Endodermal cell (in vitro differentiated cells): ENCODE measurements at regions not wholly inside any gene's neighbourhood (a gene's known extent, or its start where the extent isn't known, plus 50 kb on each side); places are given as distances from the start of the nearest gene placed in this dataset.

Experiments used
- DNase-seq: peaks from one replicate; pipeline ENCODE4 v3.0.0-alpha.2; 2017
- H3K27ac ChIP-seq: 2 replicates; pipeline ENCODE4 v1.5.1; 2013; ENCODE audit warnings: mild to moderate bottlenecking, low read depth, low read length, moderate library complexity
- H3K27me3 ChIP-seq: 2 replicates; pipeline ENCODE4 v1.6.1; 2013; ENCODE audit warnings: mild to moderate bottlenecking, low read length, moderate library complexity; ENCODE audit not compliant: insufficient read depth, control insufficient read depth, poor library complexity, severe bottlenecking
- H3K36me3 ChIP-seq: 2 replicates; pipeline ENCODE4 v1.7.0; 2013; ENCODE audit warnings: mild to moderate bottlenecking, low read length, moderate library complexity; ENCODE audit not compliant: control insufficient read depth, insufficient read depth
- H3K4me1 ChIP-seq: one replicate; pipeline ENCODE4 v1.7.0; 2013; ENCODE audit warnings: low read length; ENCODE audit not compliant: control insufficient read depth, insufficient read depth
- H3K4me3 ChIP-seq: 2 replicates; pipeline ENCODE4 v1.5.1; 2013; ENCODE audit warnings: mild to moderate bottlenecking, low read length, moderate library complexity
- H3K9ac ChIP-seq: 2 replicates; pipeline ENCODE4 v1.6.1; 2013; ENCODE audit warnings: mild to moderate bottlenecking, low read length, moderate library complexity; ENCODE audit not compliant: poor library complexity, severe bottlenecking; ENCODE audit errors: extremely low read depth
- H3K9me3 ChIP-seq: 2 replicates; pipeline ENCODE4 v1.6.1; 2013; ENCODE audit warnings: mild to moderate bottlenecking, low read length, moderate library complexity; ENCODE audit not compliant: control insufficient read depth
- H3K27ac Mint-ChIP-seq: 2 replicates; pipeline ENCODE4 v1.8.0; 2020; ENCODE audit warnings: mixed read lengths
- H3K27me3 Mint-ChIP-seq: 2 replicates; pipeline ENCODE4 v1.8.0; 2021; ENCODE audit warnings: mild to moderate bottlenecking, mixed read lengths; ENCODE audit not compliant: insufficient read depth
- H3K36me3 Mint-ChIP-seq: 2 replicates; pipeline ENCODE4 v1.8.0; 2020; ENCODE audit warnings: low read depth, mixed read lengths
- H3K4me1 Mint-ChIP-seq: 2 replicates; pipeline ENCODE4 v1.8.0; 2020; ENCODE audit warnings: mixed read lengths
- H3K4me3 Mint-ChIP-seq: 2 replicates; pipeline ENCODE4 v1.8.0; 2020; ENCODE audit warnings: mild to moderate bottlenecking, moderate library complexity, mixed read lengths
- H3K9me3 Mint-ChIP-seq: 2 replicates; pipeline ENCODE4 v1.8.0; 2020; ENCODE audit warnings: mild to moderate bottlenecking, mixed read lengths
- WGBS, 2 experiments: methylation state at CpG; one replicate each; pipeline versions ENCODE4 v1.1.5 to v1.1.7; 2013; ENCODE audit warnings: missing lambda C conversion rate in 2 of 2, mixed read lengths in 1 of 2; ENCODE audit not compliant: insufficient coverage in 1 of 2, insufficient read length in 1 of 2; 5-methylcytosine and 5-hydroxymethylcytosine counted together
- TF ChIP-seq, protein P1 (sequence below): fragments of 200-600 bp; sonication (generic); conservative IDR thresholded peaks from 2 replicates; pipeline ENCODE4 v1.5.0; 2021; ENCODE audit warnings: antibody characterized with exemption, mild to moderate bottlenecking

DNA sequence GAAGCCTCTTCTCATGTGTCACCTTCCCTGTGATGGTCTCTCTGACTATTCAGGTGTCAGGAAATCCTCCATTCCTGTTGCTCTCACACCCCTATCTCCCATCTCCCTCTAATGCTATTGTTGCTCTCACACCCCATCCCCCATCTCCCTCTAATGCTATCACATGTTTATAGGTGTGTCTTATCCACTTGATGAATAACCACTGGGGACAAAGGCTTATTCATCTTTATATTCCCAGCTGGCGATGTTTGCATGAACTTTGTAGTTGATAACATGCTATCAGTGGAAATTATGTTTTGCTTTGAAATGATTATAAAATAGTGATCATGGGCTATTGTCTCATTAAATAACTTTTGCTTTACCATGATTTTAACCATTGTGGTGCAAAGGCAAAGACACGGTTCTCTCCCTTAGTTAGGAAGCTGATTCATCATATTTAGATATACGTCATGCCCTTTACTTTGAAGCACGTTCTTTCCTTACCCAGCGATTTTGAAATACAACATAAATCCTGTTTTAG, 220.5 kb downstream of the PMAIP1 start:
- H3K27me3 Mint-ChIP-seq, result peaks cover 2% of the 10 kb centered on the region
- WGBS, 2 experiments, result 85 to 86% methylated on average over 4 to 5 of the region's 5 CpGs

DNA sequence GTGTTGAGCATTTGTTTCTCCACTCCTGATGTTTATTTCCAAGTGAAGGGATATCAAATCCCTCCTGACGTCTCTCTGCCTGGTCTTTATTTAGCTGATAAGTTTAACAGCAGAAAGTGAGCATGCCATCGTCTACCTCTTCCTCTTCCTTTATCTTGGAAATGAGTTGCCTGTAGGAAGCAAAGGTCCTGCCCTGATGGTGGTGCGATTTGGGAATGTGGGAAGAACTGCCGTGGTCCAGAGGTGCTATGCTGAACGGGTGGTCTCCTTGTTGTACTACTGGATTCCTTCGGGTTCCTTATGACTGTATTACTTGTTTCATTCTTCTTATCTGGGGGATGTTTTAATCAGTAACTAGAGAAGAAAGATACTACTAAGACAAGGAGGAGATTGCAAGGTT, 217.5 kb downstream of the PMAIP1 start:
- Mint-ChIP-seq H3K4me3 (no peak overlapping the region), H3K36me3 (no peaks in the 10 kb centered on the region), H3K27ac (peak overlapping the region; percentile 49), H3K27me3 (peaks cover 2% of the 10 kb centered on the region), H3K9me3 (no peaks in the 10 kb centered on the region), H3K4me1 (peaks cover 28% of the 10 kb centered on the region)
- H3K4me3 ChIP-seq, result no peak overlapping the region
- no peaks in the 10 kb centered on the region for H3K9me3 ChIP-seq
- no peaks in the 10 kb centered on the region for H3K36me3 ChIP-seq
- TF ChIP-seq, protein P1, sequence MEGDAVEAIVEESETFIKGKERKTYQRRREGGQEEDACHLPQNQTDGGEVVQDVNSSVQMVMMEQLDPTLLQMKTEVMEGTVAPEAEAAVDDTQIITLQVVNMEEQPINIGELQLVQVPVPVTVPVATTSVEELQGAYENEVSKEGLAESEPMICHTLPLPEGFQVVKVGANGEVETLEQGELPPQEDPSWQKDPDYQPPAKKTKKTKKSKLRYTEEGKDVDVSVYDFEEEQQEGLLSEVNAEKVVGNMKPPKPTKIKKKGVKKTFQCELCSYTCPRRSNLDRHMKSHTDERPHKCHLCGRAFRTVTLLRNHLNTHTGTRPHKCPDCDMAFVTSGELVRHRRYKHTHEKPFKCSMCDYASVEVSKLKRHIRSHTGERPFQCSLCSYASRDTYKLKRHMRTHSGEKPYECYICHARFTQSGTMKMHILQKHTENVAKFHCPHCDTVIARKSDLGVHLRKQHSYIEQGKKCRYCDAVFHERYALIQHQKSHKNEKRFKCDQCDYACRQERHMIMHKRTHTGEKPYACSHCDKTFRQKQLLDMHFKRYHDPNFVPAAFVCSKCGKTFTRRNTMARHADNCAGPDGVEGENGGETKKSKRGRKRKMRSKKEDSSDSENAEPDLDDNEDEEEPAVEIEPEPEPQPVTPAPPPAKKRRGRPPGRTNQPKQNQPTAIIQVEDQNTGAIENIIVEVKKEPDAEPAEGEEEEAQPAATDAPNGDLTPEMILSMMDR, result no peak
- H3K9ac ChIP-seq, result no peak overlapping the region
- peak; percentile 58 for DNase-seq
- 41 to 55% methylated on average over 3 to 6 of the region's 6 CpGs for WGBS, 2 experiments
- H3K27me3 ChIP-seq, result peaks cover 10% of the 10 kb centered on the region
- H3K4me1 ChIP-seq, result no peaks in the 10 kb centered on the region
- no peak overlapping the region for H3K27ac ChIP-seq

More for the DNA sequence above, 220.5 kb downstream of the PMAIP1 start:
- TF ChIP-seq, protein P1, result no peak
- Histone ChIP-seq H3K27me3 (peaks cover 21% of the 10 kb centered on the region), H3K4me3 (no peak overlapping the region), H3K9ac (no peak overlapping the region), H3K9me3 (no peaks in the 10 kb centered on the region), H3K36me3 (no peaks in the 10 kb centered on the region), H3K27ac (no peak overlapping the region), H3K4me1 (no peaks in the 10 kb centered on the region)
- peak; percentile 47 for DNase-seq
- Mint-ChIP-seq H3K9me3 (no peaks in the 10 kb centered on the region), H3K4me1 (peaks cover 28% of the 10 kb centered on the region), H3K4me3 (no peak overlapping the region), H3K36me3 (no peaks in the 10 kb centered on the region), H3K27ac (no peak overlapping the region)

DNA sequence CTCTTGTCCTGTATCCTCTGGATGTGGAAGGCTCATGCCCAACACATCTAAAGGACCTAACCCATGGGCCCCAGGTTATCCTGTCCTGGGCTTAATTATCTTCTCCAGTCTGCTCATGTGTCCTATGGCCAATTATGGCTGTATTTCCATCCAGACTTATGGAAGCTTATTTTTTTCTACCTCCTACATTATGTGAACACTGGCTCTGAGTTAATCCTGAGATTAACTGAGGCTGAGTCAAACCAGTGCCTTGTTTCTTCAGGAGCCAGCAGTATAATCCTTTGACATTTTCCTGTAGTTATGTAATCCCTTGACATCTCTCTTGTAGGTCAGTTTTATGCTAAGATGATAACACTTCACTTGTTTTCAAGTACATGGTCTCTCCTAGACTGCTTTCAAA, 213.6 kb downstream of the PMAIP1 start:
- no peaks in the 10 kb centered on the region for H3K27me3 Mint-ChIP-seq

More for the DNA sequence above, 213.6 kb downstream of the PMAIP1 start:
- Histone ChIP-seq H3K4me1 (no peaks in the 10 kb centered on the region), H3K9ac (no peak overlapping the region), H3K27ac (no peak overlapping the region), H3K9me3 (no peaks in the 10 kb centered on the region), H3K4me3 (no peak overlapping the region), H3K27me3 (peaks cover 5% of the 10 kb centered on the region), H3K36me3 (no peaks in the 10 kb centered on the region)
- H3K27ac Mint-ChIP-seq, result no peak overlapping the region
- no peaks in the 10 kb centered on the region for H3K36me3 Mint-ChIP-seq
- no peak for DNase-seq
- peaks cover 11% of the 10 kb centered on the region for H3K4me1 Mint-ChIP-seq
- TF ChIP-seq, protein P1, result no peak
- H3K9me3 Mint-ChIP-seq, result no peaks in the 10 kb centered on the region
- no peak overlapping the region for H3K4me3 Mint-ChIP-seq
